Stimulated activated CD4-positive, alpha-beta T cell treated with anti-CD3 and anti-CD28 coated beads, Interleukin-12 subunit alpha, Interleukin-12 subunit beta, amount 100 ng/mL, for 4 hours (primary cell): ENCODE measurements at regions not wholly inside any gene's neighbourhood (a gene's known extent, or its start where the extent isn't known, plus 50 kb on each side); places are given as distances from the start of the nearest gene placed in this dataset.
"Not testable (repeated sequence)": the region's sequence is repeated elsewhere in the genome, so short reads cannot be mapped to it uniquely, and the experiment has no call there.

Experiments
- DNase-seq: peaks from one replicate; pipeline ENCODE4 v3.0.0-alpha.2; 2020

DNA sequence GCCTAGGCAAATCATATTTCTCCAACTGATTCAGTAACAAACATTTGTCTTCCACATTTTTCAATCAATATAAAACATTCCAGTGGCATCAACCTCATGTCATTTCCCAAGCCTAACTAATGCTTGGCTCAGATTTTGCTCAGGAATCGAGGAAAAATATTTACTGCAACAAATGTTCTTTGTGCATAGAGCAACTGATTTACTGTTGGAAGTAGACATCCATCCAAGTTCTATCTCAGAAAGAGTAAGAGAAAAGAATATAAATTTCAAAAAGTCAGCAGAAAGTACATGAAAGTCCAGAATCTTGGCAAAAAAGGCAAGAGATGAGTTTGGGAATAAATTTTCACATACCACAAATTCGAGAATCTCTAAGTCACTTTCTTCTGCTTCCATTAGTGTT lies 2245.0 kb upstream of the RAG2 start:
- DNase-seq, result no peak

DNA sequence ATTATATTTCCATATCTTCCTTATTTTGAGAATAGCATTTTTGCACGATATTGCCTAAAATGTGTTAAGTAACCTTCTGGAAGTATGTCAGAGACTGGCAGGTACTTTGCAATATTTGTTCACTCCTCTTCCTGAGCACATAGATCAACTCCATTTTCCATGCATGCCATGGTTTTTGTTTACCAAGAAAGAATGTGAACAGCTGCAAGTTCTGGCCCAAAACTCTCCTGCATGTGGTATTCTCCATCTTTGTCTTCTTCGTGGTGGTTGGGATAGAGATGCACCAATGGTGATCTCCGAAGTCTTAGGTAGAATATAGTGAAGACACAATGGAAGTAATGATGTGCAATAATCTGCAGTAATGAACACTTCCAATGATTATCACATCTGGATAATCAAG lies 2241.0 kb upstream of the RAG2 start:
- DNase-seq, result no peak

DNA sequence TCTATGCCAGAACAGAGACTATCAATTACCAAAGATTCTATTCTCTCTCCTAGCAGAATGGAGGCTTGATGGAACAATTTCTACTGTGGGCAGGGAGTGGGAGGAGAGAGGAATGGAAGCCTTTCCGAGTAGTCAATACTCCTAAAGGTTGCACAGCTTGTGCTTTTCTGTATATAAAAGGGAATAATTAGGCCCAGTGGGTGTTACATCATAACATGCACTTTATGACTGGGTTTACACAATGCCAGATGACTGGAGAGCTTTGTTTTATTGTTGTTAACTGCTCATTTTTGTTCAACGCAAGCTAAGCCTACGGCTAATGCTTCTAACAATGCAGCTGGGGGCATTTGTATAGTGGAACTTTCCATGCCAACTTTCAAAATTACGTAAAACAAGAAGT lies 2237.9 kb upstream of the RAG2 start:
- no peak for DNase-seq

DNA sequence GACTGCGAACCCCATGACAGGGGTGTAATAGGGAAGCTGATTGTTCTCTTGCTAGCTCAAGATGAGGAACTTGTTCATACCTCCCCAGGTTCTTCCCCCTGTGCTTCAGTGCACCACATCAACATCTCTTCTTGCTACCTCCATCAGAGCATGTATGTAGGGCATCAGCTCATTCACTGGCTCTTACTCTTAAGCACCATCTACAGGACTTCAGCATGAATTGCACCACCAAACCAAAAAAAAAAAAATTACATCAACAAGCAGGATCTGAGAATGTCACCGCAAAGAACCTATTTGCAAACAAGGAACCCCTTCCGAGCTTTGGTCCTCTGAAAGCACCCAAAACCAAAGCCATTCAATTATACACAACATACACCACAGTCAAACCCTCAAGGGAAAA lies 2226.5 kb upstream of the RAG2 start:
- DNase-seq, result no peak

DNA sequence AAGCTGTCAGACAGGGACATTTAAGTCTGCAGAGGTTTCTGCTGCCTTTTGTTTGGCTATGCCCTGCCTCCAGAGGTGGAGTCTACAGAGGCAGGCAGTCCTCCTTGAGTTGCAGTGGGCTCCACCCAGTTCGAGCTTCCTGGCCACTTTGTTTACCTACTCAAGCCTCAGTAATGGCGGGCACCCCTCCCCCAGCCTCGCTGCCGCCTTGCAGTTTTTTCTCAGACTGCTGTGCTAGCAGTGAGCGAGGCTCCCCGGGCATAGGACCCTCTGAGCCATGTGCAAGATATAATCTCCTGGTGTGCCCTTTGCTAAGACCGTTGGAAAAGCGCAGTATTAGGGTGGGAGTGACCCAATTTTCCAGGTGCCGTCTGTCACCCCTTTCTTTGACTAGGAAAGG lies 2223.8 kb upstream of the RAG2 start:
- not testable (repeated sequence) for DNase-seq

DNA sequence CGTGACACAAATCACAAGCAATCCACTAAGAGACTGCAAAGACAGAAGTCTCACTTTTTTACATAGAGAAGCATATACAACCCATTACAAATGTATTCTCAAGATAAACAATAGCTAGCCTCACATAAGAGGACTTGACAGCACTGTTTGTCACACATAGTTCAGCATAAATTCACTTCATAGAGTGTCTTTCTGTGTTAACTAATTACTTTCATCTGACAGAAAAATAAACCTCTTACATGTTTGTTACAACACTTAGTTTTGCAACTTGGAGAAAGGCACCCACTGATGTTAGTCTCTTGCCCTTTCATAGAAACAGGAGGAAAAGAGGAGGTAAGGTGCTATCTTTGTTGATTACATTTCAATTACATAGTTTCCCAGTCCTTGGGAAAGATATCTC lies 2221.9 kb upstream of the RAG2 start:
- DNase-seq, result no peak

DNA sequence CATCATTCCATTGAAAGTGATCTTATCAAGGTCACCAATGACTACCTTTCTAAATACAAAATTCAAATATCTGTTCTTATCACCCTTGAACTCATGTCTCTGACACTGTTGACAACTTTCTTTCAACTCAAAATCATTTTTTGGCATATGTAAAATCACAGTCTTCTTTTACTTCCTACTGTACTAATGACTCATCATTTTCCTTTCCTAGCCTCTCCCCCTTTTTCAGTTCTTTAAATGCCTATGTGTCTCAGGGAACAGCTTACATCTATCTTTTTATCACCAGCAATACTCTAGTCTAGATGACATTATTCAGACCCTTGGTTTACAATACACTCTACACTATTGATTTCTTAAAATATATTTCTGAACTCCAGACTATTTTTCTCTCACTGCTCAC lies 2220.7 kb upstream of the RAG2 start:
- no peak for DNase-seq

DNA sequence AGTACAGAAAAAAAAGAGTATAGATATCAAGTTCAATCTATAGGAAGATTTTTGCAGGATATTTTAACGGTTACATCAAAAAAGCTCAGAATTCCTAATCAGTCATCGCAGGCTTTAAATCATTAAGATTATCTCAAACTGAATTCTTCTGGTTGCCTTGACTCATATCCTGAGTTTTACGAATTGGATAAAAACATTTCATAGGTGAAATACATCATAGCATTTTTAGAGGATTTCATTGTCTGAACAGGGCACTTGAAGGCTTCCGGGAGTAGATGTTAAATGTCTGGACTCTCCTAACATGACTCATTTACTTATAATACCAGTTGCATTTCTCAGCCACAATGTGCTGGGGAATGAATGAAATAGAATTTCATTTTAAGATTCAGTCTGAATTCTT lies 2216.6 kb upstream of the RAG2 start:
- DNase-seq, result no peak

DNA sequence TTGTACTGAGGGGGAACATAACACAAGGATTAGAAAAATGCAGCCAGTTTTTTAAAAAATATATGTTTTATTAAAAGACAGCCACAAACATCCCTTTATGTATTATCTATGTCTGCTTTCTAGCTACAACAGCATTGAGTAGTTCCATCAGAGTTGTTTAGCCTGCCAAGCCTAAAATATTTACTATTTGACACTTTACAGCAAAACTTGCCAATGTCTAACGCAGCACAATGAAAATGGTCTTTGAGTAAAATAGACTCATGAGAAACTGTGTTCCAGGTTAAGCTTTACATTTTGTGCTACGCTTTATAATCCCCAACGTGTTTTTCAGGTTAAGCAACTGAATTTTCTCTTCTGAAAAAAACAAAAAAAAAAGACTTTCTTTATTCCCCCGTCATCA lies 2211.5 kb upstream of the RAG2 start:
- DNase-seq, result no peak

DNA sequence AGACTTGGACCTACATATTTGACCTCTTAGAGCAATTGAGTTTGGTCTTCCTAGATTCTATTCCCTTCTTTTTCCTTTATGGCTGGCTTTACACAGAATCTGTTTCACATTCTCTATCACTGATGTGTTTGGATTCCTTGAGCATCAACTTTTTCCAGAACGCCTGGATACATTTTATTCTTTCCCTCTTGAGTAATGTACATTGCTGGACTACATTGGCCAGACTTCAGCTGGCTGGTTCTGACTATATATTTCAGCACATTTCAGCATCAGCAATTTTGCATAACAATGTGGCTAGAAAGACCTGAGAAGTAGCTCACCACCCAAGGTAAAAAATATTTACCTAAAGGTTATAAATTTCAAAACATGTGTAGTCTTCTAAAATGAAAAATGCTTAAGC lies 2198.2 kb upstream of the RAG2 start:
- no peak for DNase-seq

DNA sequence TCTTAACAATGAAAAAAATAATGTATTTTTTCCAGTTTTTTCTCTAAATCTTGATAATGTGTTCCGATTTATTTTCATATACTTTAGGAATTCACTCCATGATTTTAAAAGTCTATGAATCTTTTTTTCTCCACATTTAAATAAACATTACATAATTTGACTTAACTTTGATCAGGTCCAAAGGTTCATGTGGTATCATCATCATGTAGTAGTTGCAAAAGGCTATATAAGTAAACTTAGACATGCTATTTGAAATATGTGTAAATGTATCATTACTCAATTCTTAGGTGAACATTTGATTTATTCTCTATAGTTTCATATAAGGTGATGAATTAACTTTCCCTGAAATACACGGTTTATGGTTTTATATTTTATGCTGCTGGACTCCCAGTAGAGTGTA lies 2197.0 kb upstream of the RAG2 start:
- DNase-seq, result no peak

DNA sequence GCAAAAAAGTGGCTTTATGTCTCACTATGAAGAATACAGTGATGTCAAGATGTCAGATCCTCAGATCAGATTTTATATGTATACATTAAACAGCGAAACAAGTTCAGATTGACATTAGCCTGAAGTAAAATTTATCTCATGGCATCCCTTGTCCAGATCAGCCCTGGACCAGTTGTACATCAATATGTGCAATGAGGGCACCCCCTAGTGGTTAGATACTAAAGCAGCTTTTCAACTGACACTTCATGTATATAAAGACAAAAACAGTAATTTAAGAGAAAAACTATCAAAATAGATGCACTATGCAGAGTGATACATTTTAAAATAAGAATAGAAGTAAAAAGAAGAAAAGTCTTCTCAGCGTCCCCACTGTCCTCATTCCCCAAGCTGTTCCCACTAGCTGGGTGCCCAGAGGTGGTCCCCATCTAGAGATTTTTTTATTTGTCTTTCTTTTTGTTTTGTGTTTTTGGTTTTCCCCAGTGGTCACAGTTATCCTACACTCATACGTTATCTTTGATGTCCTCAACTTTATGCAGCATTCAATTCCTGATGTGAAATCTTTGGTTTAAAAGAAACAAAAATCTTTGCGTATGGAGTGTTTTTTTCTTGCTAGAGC lies 2193.4 kb upstream of the RAG2 start:
- DNase-seq, result no peak

DNA sequence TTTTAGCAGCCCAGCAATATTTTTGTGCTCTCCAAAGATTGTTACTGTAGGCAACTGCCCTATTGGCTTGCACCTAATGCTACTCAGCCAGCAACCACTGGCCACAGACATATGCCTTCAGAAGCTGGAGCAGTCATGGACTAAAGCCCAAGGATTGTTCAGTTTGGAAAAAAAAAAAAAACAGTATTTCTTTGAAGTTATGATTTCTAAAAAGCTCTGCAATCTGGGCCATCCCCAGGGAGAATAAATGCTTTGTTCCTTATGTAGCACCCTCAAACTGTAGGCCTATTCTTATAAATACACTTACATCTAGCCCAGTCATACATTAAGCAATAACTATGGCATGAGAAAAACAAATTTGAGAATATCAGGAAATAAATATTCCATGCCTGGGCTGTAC lies 2190.5 kb upstream of the RAG2 start:
- DNase-seq, result no peak

DNA sequence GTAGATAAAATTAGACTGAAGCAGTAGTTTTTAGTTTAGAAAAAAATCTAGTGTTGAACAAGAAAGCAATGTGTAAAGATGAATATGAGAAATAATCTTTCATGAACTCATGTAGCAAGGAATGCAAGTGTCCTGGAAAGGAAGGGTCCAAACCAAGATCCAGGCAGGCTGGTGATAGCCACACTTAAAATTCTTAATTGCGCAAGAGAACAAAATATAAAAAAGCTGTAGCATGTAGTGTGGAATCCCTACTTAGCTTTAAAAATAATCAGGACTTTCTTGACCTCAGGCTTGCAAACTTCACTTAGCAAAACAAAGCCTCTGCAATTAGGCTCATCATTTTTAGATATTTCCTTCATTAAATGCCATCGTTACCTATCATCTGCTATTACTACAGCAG lies 2186.1 kb upstream of the RAG2 start:
- DNase-seq, result no peak

DNA sequence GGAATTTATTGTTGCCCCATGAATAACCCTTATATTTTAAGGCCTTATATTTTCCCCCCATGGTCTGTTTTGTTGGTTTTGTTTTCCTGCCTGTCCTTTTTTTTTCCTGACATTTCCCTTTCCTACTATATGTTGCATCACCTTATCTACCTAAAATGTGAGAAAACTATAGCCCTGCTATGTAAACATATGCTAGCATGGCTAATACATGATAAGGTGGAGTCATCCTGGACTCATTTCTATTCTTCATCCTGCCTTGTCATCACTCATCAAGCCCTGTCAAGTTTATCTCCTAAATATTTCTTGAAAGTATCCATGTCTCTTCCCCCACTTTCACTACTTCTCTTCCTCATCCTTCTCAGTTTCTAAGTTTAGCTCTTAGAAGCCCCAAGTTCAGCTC lies 2168.8 kb upstream of the RAG2 start:
- DNase-seq, result no peak

DNA sequence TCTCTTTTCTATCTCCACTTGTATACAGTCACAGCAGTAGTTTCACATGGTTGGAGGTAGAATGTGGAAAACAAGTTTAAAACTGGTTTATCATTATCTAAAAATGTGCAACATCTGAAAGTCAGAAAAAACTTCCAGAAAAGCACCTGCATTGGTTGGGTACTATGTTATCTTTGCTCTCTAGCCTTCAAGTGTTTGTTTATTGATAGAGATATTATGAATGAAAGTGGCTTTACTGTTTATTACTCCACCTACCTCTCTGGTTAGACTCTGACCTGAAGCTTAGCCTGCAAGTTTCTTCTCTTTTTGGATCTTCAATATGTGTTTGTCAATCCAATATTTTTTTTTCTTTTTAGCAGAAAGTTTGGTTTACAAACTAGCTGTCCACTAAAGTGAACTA lies 2161.4 kb upstream of the RAG2 start:
- no peak for DNase-seq

DNA sequence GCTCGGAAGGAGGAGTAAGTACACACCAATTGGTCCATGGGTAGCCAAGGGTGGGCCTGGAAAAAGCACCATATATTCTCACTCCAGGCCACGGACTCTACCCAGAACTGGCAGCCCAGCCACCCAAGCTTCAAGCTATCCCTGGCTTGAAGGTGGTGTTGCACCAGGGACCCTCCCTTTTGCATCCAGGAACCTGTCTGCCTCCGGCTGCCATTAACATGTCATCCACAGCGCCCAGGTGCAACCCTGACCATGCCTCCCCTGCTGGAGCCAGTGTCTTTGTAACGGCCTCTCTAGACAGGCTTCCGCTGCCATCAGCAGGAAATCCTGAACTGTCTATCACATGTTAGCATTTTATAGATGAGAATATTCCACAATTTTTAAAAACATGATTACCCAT lies 2158.5 kb upstream of the RAG2 start:
- DNase-seq, result no peak

DNA sequence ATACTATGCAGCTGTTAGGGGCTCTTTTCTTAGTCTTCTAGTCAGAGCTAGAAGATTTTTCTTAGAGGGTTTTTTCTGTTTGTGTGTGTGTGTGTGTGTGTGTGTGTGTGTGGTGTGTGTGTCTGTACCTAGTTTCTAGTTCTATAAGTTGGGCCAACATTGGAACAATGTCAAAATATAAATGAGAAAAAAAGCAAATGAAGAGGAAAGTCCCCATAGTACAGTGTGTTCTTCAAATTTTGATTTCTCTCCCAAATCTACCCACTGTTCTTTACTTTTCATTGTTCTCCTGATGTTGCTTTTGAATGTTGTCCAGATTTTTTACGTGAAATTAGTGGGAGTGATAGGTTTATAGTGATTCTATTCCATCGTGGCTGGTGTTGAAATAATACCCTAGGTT lies 2153.4 kb upstream of the RAG2 start:
- no peak for DNase-seq

DNA sequence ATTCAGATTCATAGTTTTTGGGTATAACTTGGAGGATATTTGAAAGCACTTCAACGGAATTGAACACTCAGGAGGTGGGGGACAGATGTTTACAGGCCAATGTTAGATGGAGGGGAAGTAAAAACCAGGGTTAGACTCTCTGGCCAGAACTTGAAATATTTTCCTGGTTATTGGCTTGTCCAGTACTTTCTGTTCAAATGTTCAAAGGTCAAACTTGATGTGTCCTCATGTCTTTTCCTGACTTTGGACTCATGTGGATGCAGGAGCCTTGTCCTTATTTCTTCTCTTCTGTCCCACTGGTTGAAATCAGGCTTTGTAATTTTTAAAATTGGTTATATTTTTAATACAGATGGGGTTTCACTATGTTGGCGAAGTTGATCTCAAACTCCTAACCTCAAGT lies 2148.5 kb upstream of the RAG2 start:
- DNase-seq, result not testable (repeated sequence)

DNA sequence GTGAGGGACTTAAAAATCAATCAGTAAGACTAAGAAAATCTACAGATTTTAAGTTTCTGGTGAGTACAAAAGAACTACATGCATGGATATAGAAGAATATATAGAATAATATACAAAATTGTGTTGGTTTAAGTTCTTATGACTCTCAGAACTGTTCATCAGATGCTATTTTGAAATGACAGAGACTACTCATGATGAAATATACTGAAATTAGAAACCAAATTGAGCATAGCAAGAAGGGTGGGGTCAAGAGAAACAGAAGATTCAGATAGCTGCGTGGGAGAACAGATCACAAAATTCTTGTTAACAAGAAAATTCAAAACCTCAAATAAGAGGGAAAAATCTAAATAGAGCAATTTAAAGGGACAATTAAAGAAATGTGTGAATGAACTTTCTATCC lies 2125.3 kb upstream of the RAG2 start:
- no peak for DNase-seq

DNA sequence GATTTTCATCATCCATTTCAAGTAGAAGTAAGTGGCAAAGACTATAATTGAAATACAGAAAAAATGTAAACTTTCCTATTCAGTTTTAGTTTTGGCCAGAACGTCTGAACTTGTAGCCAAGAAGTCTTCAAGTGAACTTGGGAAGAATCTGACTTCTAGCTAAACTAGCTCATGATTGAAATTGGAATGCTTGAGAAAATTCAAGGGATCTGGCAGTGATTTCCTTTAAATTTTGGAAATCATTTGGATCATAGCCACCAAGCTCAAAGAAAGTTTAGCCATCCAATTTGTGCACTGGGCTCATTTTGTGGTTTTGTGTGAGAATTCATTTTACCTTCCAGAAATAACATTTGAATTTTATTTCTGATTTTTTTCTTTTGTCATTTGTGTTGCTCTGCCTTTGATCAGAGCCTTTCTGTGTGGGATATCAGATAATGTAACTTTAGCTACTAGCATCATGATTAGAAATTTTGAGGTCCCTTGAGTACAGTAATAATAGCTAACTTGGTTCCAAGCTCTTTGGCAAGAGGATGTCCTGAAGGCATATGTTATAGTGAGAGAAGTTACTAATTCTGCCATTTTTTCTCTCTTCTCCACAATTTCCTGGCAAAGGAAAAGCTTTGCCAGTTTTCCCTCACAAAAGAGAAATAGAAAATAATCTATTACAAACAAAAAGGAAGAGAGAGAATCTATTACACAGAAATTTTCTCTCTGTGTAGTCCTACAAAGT lies 2123.7 kb upstream of the RAG2 start:
- DNase-seq, result no peak

DNA sequence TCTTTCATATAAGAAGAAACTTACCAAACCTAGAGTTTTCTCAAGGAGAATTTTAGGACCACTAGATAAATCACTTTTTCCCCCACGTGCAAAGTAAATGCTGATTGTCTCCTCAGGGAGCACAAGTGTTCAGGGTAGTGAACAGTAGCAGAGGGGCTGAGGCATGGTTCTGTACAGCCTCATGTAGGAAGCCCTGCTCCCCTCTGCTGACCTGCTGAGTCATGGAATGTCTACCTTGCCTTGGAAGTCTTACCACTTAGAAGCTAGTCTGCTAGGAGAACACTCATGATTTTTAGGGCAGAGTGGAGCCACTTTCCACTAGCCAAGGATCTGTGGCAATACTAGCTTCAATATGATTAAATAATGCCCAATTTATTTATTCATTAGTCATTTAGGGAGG lies 2120.6 kb upstream of the RAG2 start:
- no peak for DNase-seq

DNA sequence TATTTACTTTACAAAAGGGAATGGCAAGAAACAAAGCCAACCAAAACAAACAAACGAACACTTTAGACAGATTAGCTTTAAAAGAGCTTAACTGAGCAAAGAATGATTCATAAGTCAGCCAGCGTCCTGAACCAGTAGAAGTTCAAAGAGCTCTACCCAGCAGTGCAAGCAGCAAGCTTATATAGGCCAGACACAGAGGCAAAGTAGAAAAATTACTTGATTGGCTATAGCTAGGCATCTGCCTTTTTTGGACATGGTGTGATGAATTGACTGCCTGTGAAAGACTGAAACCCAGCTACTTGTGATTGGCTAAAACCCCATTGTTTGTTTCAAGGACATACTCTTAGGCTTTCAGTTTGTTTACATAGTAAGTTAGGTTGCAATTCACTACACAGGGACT lies 2120.0 kb upstream of the RAG2 start:
- no peak for DNase-seq

DNA sequence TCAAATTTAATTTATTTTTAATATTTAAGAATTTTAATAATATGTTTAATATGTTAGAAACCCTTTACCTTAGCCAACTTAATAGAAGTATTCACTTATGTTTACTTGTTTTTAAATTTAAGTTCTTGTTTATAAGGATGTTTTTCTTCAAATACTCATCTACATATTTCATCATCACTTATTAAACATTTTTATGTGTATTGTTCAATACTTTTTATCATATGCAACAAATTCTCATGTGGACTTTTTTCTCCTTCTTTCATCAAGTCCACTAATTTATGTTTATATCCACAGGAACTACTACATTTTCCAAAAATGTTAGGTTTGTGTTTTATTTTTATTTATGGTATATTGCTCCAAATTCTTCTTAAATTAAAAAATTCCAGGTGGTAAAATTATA lies 2113.1 kb upstream of the RAG2 start:
- no peak for DNase-seq

DNA sequence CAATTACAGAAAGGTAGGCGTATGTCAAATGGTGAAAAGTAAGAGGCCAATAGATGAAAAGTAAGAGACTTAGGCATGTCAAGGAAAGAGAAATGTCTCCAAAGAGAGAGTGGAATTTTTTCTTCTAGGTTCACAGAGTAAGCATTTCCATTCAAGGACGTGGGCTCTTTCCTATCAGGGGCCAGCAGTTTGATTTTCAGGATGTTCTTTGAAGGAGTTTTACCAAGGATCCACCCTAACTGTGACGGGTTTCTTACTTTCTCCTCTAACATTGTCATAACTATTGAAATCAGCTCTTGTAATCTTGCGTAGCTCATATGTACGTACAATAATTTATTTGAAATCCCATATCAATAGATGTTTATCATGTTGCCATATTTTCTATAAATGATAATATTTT lies 2112.2 kb upstream of the RAG2 start:
- DNase-seq, result no peak
